GM23338 (cell line): ENCODE measurements at regions not wholly inside any gene's neighbourhood (a gene's known extent, or its start where the extent isn't known, plus 50 kb on each side); places are given as distances from the start of the nearest gene placed in this dataset.

Experiments
- ATAC-seq: fragments of 200-7000 bp; cut with Tn5 transposase; 3 replicates; pipeline ENCODE4 v1.9.1; 2020
- DNase-seq: peaks from one replicate; pipeline ENCODE4 v3.0.0-alpha.2; 2015; ENCODE audit warnings: low spot score
- H2AFZ ChIP-seq: fragments of 200-600 bp; sonication (generic); 2 replicates; pipeline ENCODE4 v1.8.0; 2016; ENCODE audit warnings: antibody characterized with exemption, mild to moderate bottlenecking, moderate library complexity
- H3F3A ChIP-seq: fragments of 200-600 bp; sonication (generic); replicated peaks from 2 replicates; pipeline ENCODE4 v1.8.0; 2017; ENCODE audit warnings: antibody characterized with exemption, mixed run types, low read depth
- H3K27ac ChIP-seq: fragments of 200-600 bp; sonication (generic); 2 replicates; pipeline ENCODE4 v1.6.1; 2016; ENCODE audit warnings: low read depth
- H3K27me3 ChIP-seq: fragments of 200-600 bp; sonication (generic); 2 replicates; pipeline ENCODE4 v1.8.0; 2016; ENCODE audit warnings: mild to moderate bottlenecking, mixed run types, moderate library complexity; ENCODE audit not compliant: insufficient read depth
- H3K36me3 ChIP-seq: fragments of 200-600 bp; sonication (generic); 2 replicates; pipeline ENCODE4 v1.8.0; 2016; ENCODE audit warnings: mild to moderate bottlenecking; ENCODE audit not compliant: insufficient read depth
- H3K4me1 ChIP-seq: fragments of 200-600 bp; sonication (generic); 2 replicates; pipeline ENCODE4 v1.8.0; 2016; ENCODE audit warnings: mild to moderate bottlenecking, moderate library complexity; ENCODE audit not compliant: insufficient read depth
- H3K4me2 ChIP-seq: fragments of 200-600 bp; sonication (generic); 2 replicates; pipeline ENCODE4 v1.7.1; 2017; ENCODE audit warnings: mixed run types
- H3K4me3 ChIP-seq: fragments of 200-600 bp; sonication (generic); 2 replicates; pipeline ENCODE4 v1.6.1; 2016; ENCODE audit warnings: mixed run types
- H3K79me2 ChIP-seq: fragments of 200-600 bp; sonication (generic); replicated peaks from 2 replicates; pipeline ENCODE4 v1.8.0; 2017; ENCODE audit warnings: mild to moderate bottlenecking; ENCODE audit not compliant: insufficient read depth
- H3K9me2 ChIP-seq: fragments of 200-600 bp; sonication (generic); 2 replicates; pipeline ENCODE4 v1.8.0; 2017; ENCODE audit not compliant: insufficient read depth
- H4K20me1 ChIP-seq: fragments of 200-600 bp; sonication (generic); replicated peaks from 2 replicates; pipeline ENCODE4 v1.8.0; 2017; ENCODE audit warnings: mild to moderate bottlenecking; ENCODE audit not compliant: insufficient read depth
- H3K27ac Mint-ChIP-seq: 2 replicates; pipeline ENCODE4 v1.8.0; 2020; ENCODE audit warnings: inconsistent platforms, mild to moderate bottlenecking, moderate library complexity, mixed read lengths
- H3K27me3 Mint-ChIP-seq: 3 replicates; pipeline ENCODE4 v1.8.0; 2022; ENCODE audit warnings: low read depth, mild to moderate bottlenecking, moderate library complexity, mixed read lengths, inconsistent platforms; ENCODE audit not compliant: insufficient read depth, poor library complexity
- H3K36me3 Mint-ChIP-seq: 3 replicates; pipeline ENCODE4 v1.8.0; 2021; ENCODE audit warnings: low read depth, mild to moderate bottlenecking, inconsistent platforms, moderate library complexity, mixed read lengths
- H3K4me1 Mint-ChIP-seq: 3 replicates; pipeline ENCODE4 v1.8.0; 2020; ENCODE audit warnings: mild to moderate bottlenecking, inconsistent platforms, mixed read lengths
- H3K4me3 Mint-ChIP-seq: 3 replicates; pipeline ENCODE4 v1.8.0; 2021; ENCODE audit warnings: moderate library complexity, mild to moderate bottlenecking, inconsistent platforms, mixed read lengths
- H3K9me3 Mint-ChIP-seq: 3 replicates; pipeline ENCODE4 v1.8.0; 2020; ENCODE audit warnings: moderate library complexity, mild to moderate bottlenecking, inconsistent platforms, mixed read lengths
- EZH2 ChIP-seq: fragments of 200-600 bp; sonication (generic); IDR thresholded peaks from one replicate; pipeline ENCODE4 v1.8.0; 2017; ENCODE audit warnings: antibody characterized with exemption, mild to moderate bottlenecking, low read depth; ENCODE audit not compliant: unreplicated experiment
- EZH2phosphoT487 ChIP-seq: fragments of 200-600 bp; sonication (generic); IDR thresholded peaks from one replicate; pipeline ENCODE4 v1.8.1; 2018; ENCODE audit warnings: antibody characterized with exemption; ENCODE audit not compliant: unreplicated experiment
- JUNB ChIP-seq: IDR thresholded peaks from one replicate; pipeline ENCODE4 v1.6.1; 2016; ENCODE audit warnings: antibody characterized with exemption; ENCODE audit not compliant: unreplicated experiment
- POLR2AphosphoS5 ChIP-seq: IDR thresholded peaks from 2 replicates; pipeline ENCODE4 v1.6.1; 2016; ENCODE audit warnings: antibody characterized with exemption, low read depth
- ZNF331 ChIP-seq: fragments of 250-450 bp; sonication (Bioruptor Pico); IDR thresholded peaks from 2 replicates; pipeline ENCODE4 v1.5.0; 2020; ENCODE audit warnings: low read depth, mild to moderate bottlenecking, moderate library complexity
- TF ChIP-seq, protein P1 (sequence below): fragments of 250-450 bp; sonication (Bioruptor Pico); IDR thresholded peaks from 2 replicates; pipeline ENCODE4 v1.5.0; 2020; ENCODE audit warnings: mild to moderate bottlenecking, moderate library complexity
- TF ChIP-seq, protein P2 (sequence below): IDR thresholded peaks from one replicate; pipeline ENCODE4 v1.6.1; 2018; ENCODE audit warnings: antibody characterized with exemption; ENCODE audit not compliant: unreplicated experiment
- TF ChIP-seq, protein P3 (sequence below), 2 experiments: fragments of 200-600 bp in 1 of 2; sonication (generic) in 1 of 2; conservative IDR thresholded peaks; 2 replicates each; pipeline versions ENCODE4 v1.5.1 to v1.6.1; 2016 to 2017; ENCODE audit warnings: antibody characterized with exemption in 2 of 2, low read depth in 2 of 2, mild to moderate bottlenecking in 2 of 2, moderate library complexity in 1 of 2

DNA sequence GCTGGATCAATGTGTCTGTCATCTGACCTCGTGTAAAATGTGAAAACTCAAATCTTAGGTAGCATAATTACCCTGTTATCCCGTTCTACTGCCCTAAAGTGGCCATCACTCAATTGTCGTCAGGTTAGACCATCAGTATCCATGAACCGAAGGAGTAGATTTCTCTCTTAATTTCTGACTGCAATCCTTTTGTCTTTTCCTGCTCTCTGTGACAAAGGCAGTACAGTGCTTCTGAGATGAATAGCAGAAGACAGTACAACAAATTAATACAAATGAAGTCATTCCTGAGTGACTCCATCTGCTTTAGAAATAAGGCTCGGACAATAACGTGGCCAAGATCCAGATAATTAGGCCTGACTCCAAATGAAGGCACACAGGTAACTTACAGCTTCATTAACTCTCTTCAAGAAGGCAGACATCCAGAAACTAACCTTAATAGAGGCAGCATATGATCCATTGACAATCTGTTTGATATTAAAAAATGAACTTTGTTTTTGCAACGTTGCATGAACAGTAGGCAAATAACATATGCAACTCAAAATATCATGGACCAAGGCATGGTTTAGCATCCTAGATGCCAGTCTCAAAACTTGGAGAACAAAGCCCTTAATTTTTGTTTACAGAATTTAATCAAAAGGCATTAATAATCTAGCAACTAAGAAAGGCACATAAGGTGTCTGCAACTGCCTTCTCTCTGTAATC is 96.7 kb upstream of the CDH20 start (continued):
- TF ChIP-seq, protein P1, sequence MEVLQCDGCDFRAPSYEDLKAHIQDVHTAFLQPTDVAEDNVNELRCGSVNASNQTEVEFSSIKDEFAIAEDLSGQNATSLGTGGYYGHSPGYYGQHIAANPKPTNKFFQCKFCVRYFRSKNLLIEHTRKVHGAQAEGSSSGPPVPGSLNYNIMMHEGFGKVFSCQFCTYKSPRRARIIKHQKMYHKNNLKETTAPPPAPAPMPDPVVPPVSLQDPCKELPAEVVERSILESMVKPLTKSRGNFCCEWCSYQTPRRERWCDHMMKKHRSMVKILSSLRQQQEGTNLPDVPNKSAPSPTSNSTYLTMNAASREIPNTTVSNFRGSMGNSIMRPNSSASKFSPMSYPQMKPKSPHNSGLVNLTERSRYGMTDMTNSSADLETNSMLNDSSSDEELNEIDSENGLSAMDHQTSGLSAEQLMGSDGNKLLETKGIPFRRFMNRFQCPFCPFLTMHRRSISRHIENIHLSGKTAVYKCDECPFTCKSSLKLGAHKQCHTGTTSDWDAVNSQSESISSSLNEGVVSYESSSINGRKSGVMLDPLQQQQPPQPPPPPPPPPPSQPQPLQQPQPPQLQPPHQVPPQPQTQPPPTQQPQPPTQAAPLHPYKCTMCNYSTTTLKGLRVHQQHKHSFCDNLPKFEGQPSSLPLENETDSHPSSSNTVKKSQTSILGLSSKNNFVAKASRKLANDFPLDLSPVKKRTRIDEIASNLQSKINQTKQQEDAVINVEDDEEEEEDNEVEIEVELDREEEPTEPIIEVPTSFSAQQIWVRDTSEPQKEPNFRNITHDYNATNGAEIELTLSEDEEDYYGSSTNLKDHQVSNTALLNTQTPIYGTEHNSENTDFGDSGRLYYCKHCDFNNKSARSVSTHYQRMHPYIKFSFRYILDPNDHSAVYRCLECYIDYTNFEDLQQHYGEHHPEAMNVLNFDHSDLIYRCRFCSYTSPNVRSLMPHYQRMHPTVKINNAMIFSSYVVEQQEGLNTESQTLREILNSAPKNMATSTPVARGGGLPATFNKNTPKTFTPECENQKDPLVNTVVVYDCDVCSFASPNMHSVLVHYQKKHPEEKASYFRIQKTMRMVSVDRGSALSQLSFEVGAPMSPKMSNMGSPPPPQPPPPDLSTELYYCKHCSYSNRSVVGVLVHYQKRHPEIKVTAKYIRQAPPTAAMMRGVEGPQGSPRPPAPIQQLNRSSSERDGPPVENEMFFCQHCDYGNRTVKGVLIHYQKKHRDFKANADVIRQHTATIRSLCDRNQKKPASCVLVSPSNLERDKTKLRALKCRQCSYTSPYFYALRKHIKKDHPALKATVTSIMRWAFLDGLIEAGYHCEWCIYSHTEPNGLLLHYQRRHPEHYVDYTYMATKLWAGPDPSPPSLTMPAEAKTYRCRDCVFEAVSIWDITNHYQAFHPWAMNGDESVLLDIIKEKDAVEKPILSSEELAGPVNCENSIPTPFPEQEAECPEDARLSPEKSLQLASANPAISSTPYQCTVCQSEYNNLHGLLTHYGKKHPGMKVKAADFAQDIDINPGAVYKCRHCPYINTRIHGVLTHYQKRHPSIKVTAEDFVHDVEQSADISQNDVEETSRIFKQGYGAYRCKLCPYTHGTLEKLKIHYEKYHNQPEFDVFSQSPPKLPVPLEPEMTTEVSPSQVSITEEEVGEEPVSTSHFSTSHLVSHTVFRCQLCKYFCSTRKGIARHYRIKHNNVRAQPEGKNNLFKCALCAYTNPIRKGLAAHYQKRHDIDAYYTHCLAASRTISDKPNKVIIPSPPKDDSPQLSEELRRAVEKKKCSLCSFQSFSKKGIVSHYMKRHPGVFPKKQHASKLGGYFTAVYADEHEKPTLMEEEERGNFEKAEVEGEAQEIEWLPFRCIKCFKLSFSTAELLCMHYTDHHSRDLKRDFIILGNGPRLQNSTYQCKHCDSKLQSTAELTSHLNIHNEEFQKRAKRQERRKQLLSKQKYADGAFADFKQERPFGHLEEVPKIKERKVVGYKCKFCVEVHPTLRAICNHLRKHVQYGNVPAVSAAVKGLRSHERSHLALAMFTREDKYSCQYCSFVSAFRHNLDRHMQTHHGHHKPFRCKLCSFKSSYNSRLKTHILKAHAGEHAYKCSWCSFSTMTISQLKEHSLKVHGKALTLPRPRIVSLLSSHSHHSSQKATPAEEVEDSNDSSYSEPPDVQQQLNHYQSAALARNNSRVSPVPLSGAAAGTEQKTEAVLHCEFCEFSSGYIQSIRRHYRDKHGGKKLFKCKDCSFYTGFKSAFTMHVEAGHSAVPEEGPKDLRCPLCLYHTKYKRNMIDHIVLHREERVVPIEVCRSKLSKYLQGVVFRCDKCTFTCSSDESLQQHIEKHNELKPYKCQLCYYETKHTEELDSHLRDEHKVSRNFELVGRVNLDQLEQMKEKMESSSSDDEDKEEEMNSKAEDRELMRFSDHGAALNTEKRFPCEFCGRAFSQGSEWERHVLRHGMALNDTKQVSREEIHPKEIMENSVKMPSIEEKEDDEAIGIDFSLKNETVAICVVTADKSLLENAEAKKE (CRISPR knock-in tag), result no peak

DNA sequence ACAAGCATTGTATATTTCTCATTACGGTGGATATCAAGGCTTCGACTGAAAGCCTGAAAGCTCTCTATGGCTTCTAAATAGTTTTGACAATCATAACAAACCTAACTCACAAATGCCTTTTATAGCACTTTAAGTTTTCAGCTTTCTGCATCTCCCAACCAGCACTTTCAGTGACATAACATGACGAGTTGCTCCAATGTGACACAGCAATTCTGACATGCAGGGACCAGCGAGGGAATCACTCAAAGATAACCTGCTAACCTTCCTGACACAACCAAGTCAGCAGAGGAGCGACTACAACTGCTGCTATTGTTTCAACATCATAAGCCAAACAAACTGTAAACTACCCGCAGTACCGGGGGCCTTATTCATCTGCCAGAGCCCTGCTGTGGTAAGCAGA is 95.7 kb upstream of the CDH20 start:
- Histone ChIP-seq H3K9me2 (peaks cover 8% of the 10 kb centered on the region; the same call in 1 of the 2 replicates), H2AFZ (no peak overlapping the region), H3K27ac (no peak overlapping the region), H3F3A (no peaks in the 10 kb centered on the region), H3K4me1 (no peaks in the 10 kb centered on the region), H4K20me1 (no peaks in the 10 kb centered on the region), H3K27me3 (no peaks in the 10 kb centered on the region), H3K36me3 (0 out of 2 replicates have a peak, but pooled peaks cover 3% of the 10 kb centered on the region), H3K4me3 (no peak overlapping the region), H3K4me2 (no peak overlapping the region), H3K79me2 (no peaks in the 10 kb centered on the region)
- ATAC-seq, result no peak
- Mint-ChIP-seq H3K27ac (no peak overlapping the region), H3K4me3 (no peak overlapping the region), H3K36me3 (peaks cover 3% of the 10 kb centered on the region; the same call in 1 of the 3 replicates), H3K9me3 (peaks cover 4% of the 10 kb centered on the region; the same call in 1 of the 3 replicates), H3K4me1 (no peaks in the 10 kb centered on the region), H3K27me3 (no peaks in the 10 kb centered on the region)
- DNase-seq, result no peak
- TF ChIP-seq ZNF331 (CRISPR knock-in tag) (no peak), EZH2 (no peak), EZH2phosphoT487 (no peak), POLR2AphosphoS5 (no peak), JUNB (no peak)
- TF ChIP-seq, protein P2, sequence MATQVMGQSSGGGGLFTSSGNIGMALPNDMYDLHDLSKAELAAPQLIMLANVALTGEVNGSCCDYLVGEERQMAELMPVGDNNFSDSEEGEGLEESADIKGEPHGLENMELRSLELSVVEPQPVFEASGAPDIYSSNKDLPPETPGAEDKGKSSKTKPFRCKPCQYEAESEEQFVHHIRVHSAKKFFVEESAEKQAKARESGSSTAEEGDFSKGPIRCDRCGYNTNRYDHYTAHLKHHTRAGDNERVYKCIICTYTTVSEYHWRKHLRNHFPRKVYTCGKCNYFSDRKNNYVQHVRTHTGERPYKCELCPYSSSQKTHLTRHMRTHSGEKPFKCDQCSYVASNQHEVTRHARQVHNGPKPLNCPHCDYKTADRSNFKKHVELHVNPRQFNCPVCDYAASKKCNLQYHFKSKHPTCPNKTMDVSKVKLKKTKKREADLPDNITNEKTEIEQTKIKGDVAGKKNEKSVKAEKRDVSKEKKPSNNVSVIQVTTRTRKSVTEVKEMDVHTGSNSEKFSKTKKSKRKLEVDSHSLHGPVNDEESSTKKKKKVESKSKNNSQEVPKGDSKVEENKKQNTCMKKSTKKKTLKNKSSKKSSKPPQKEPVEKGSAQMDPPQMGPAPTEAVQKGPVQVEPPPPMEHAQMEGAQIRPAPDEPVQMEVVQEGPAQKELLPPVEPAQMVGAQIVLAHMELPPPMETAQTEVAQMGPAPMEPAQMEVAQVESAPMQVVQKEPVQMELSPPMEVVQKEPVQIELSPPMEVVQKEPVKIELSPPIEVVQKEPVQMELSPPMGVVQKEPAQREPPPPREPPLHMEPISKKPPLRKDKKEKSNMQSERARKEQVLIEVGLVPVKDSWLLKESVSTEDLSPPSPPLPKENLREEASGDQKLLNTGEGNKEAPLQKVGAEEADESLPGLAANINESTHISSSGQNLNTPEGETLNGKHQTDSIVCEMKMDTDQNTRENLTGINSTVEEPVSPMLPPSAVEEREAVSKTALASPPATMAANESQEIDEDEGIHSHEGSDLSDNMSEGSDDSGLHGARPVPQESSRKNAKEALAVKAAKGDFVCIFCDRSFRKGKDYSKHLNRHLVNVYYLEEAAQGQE, result no peak
- TF ChIP-seq, protein P3, sequence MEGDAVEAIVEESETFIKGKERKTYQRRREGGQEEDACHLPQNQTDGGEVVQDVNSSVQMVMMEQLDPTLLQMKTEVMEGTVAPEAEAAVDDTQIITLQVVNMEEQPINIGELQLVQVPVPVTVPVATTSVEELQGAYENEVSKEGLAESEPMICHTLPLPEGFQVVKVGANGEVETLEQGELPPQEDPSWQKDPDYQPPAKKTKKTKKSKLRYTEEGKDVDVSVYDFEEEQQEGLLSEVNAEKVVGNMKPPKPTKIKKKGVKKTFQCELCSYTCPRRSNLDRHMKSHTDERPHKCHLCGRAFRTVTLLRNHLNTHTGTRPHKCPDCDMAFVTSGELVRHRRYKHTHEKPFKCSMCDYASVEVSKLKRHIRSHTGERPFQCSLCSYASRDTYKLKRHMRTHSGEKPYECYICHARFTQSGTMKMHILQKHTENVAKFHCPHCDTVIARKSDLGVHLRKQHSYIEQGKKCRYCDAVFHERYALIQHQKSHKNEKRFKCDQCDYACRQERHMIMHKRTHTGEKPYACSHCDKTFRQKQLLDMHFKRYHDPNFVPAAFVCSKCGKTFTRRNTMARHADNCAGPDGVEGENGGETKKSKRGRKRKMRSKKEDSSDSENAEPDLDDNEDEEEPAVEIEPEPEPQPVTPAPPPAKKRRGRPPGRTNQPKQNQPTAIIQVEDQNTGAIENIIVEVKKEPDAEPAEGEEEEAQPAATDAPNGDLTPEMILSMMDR (conservative IDR thresholded peaks at IDR 0.05; ENCODE audit: low read depth in 2 of 2), result no peak
